HepG2 (cell line): ENCODE measurements at regions not wholly inside any gene's neighbourhood (a gene's known extent, or its start where the extent isn't known, plus 50 kb on each side); places are given as distances from the start of the nearest gene placed in this dataset.

Experiments used
- ARNTL ChIP-seq: sonication (generic); formaldehyde crosslinking; IDR thresholded peaks from 2 replicates; pipeline ENCODE4 v1.4.0; 2020; ENCODE audit warnings: mild to moderate bottlenecking, missing genetic modification reagents
- ATRX ChIP-seq: sonication (generic); formaldehyde crosslinking; IDR thresholded peaks from 2 replicates; pipeline ENCODE4 v1.4.0; 2020; ENCODE audit warnings: missing genetic modification reagents, borderline replicate concordance
- ELF3 ChIP-seq: IDR thresholded peaks from 2 replicates; pipeline ENCODE4 v1.6.1; 2016; ENCODE audit warnings: missing genetic modification reagents, missing compliant biosample characterization
- FOXP1 ChIP-seq, 2 experiments: fragments of 450-650 bp in 1 of 2; IDR thresholded peaks; 2 replicates each; pipeline ENCODE4 v1.6.1; 2017 to 2018; ENCODE audit warnings: antibody characterized with exemption in 1 of 2
- JUN ChIP-seq: sonication (generic); formaldehyde crosslinking; IDR thresholded peaks from 2 replicates; pipeline ENCODE4 v1.4.0; 2020; ENCODE audit warnings: mild to moderate bottlenecking, missing genetic modification reagents
- SIN3A ChIP-seq: IDR thresholded peaks from 2 replicates; pipeline ENCODE4 v1.6.1; 2011; ENCODE audit warnings: low read depth, mild to moderate bottlenecking, control low read depth, low read length, borderline replicate concordance
- SIX1 ChIP-seq: sonication (generic); formaldehyde crosslinking; IDR thresholded peaks from 2 replicates; pipeline ENCODE4 v1.4.0; 2020; ENCODE audit warnings: missing genetic modification reagents, borderline replicate concordance
- ZNF841 ChIP-seq: sonication (generic); formaldehyde crosslinking; IDR thresholded peaks from 2 replicates; pipeline ENCODE4 v1.8.1; 2023; ENCODE audit warnings: missing genetic modification reagents, borderline replicate concordance
- ZSCAN20 ChIP-seq: sonication (generic); formaldehyde crosslinking; IDR thresholded peaks from 2 replicates; pipeline ENCODE4 v1.4.0; 2020; ENCODE audit warnings: missing genetic modification reagents, mild to moderate bottlenecking, borderline replicate concordance
- TF ChIP-seq, protein P1 (sequence below), 2 experiments: fragments of 450-650 bp in 1 of 2; sonication (generic) in 1 of 2; formaldehyde crosslinking in 1 of 2; IDR thresholded peaks; 2 replicates each; pipeline versions ENCODE4 v1.6.1 to v1.8.0; 2016 to 2022; ENCODE audit warnings: antibody characterized with exemption in 1 of 2, mild to moderate bottlenecking in 1 of 2, missing genetic modification reagents in 1 of 2
- TF ChIP-seq, protein P2 (sequence below): IDR thresholded peaks from 2 replicates; pipeline ENCODE4 v1.6.1; 2016; ENCODE audit warnings: mild to moderate bottlenecking, missing biosample characterization, missing genetic modification reagents
- TF ChIP-seq, protein P3 (sequence below): sonication (generic); formaldehyde crosslinking; IDR thresholded peaks from 2 replicates; pipeline ENCODE4 v1.4.0; 2020; ENCODE audit warnings: missing genetic modification reagents
- TF ChIP-seq, protein P4 (sequence below): sonication (generic); formaldehyde crosslinking; conservative IDR thresholded peaks from 2 replicates; pipeline ENCODE4 v1.4.0; 2020; ENCODE audit warnings: missing genetic modification reagents
- TF ChIP-seq, protein P5 (sequence below): sonication (generic); formaldehyde crosslinking; IDR thresholded peaks from 2 replicates; pipeline ENCODE4 v1.8.0; 2022; ENCODE audit warnings: mild to moderate bottlenecking, missing genetic modification reagents, borderline replicate concordance

DNA sequence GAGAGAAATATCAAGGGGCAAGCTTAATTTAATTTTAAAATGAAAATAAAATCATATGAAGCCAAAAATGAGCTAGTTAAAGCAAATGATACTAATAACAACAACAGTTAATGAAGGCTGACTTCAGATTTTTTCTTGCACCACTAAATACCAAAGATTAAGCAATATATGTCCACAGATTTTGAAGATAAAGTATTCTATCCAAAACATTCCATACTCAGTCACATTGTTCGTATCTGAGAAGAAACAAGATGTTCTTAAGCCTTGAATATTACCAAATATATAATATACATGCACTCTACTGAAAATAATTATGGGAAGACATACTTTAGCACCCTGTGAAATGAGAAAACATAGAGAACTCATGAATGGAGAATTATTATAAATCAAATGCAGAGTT is 593.3 kb upstream of the SYT4 start (continued):
- TF ChIP-seq, protein P1, sequence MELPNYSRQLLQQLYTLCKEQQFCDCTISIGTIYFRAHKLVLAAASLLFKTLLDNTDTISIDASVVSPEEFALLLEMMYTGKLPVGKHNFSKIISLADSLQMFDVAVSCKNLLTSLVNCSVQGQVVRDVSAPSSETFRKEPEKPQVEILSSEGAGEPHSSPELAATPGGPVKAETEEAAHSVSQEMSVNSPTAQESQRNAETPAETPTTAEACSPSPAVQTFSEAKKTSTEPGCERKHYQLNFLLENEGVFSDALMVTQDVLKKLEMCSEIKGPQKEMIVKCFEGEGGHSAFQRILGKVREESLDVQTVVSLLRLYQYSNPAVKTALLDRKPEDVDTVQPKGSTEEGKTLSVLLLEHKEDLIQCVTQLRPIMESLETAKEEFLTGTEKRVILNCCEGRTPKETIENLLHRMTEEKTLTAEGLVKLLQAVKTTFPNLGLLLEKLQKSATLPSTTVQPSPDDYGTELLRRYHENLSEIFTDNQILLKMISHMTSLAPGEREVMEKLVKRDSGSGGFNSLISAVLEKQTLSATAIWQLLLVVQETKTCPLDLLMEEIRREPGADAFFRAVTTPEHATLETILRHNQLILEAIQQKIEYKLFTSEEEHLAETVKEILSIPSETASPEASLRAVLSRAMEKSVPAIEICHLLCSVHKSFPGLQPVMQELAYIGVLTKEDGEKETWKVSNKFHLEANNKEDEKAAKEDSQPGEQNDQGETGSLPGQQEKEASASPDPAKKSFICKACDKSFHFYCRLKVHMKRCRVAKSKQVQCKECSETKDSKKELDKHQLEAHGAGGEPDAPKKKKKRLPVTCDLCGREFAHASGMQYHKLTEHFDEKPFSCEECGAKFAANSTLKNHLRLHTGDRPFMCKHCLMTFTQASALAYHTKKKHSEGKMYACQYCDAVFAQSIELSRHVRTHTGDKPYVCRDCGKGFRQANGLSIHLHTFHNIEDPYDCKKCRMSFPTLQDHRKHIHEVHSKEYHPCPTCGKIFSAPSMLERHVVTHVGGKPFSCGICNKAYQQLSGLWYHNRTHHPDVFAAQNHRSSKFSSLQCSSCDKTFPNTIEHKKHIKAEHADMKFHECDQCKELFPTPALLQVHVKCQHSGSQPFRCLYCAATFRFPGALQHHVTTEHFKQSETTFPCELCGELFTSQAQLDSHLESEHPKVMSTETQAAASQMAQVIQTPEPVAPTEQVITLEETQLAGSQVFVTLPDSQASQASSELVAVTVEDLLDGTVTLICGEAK (IDR thresholded peaks at IDR 0.05) = no peak
- TF ChIP-seq, protein P1 (CRISPR knock-in tag; IDR thresholded peaks at IDR 0.05) = no peak
- TF ChIP-seq SIX1 (CRISPR knock-in tag) (no peak), SIN3A (no peak), ZNF841 (no peak), ZSCAN20 (CRISPR knock-in tag) (no peak), JUN (CRISPR knock-in tag) (no peak), ARNTL (CRISPR knock-in tag) (no peak), ATRX (CRISPR knock-in tag) (no peak), FOXP1 (IDR thresholded peaks at IDR 0.05) (no peak), FOXP1 (CRISPR knock-in tag; IDR thresholded peaks at IDR 0.05) (no peak), ELF3 (CRISPR knock-in tag) (no peak)
- TF ChIP-seq, protein P2, sequence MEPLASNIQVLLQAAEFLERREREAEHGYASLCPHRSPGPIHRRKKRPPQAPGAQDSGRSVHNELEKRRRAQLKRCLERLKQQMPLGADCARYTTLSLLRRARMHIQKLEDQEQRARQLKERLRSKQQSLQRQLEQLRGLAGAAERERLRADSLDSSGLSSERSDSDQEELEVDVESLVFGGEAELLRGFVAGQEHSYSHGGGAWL (CRISPR knock-in tag) = no peak
- TF ChIP-seq, protein P3, sequence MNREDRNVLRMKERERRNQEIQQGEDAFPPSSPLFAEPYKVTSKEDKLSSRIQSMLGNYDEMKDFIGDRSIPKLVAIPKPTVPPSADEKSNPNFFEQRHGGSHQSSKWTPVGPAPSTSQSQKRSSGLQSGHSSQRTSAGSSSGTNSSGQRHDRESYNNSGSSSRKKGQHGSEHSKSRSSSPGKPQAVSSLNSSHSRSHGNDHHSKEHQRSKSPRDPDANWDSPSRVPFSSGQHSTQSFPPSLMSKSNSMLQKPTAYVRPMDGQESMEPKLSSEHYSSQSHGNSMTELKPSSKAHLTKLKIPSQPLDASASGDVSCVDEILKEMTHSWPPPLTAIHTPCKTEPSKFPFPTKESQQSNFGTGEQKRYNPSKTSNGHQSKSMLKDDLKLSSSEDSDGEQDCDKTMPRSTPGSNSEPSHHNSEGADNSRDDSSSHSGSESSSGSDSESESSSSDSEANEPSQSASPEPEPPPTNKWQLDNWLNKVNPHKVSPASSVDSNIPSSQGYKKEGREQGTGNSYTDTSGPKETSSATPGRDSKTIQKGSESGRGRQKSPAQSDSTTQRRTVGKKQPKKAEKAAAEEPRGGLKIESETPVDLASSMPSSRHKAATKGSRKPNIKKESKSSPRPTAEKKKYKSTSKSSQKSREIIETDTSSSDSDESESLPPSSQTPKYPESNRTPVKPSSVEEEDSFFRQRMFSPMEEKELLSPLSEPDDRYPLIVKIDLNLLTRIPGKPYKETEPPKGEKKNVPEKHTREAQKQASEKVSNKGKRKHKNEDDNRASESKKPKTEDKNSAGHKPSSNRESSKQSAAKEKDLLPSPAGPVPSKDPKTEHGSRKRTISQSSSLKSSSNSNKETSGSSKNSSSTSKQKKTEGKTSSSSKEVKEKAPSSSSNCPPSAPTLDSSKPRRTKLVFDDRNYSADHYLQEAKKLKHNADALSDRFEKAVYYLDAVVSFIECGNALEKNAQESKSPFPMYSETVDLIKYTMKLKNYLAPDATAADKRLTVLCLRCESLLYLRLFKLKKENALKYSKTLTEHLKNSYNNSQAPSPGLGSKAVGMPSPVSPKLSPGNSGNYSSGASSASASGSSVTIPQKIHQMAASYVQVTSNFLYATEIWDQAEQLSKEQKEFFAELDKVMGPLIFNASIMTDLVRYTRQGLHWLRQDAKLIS (CRISPR knock-in tag) = no peak
- TF ChIP-seq, protein P4, sequence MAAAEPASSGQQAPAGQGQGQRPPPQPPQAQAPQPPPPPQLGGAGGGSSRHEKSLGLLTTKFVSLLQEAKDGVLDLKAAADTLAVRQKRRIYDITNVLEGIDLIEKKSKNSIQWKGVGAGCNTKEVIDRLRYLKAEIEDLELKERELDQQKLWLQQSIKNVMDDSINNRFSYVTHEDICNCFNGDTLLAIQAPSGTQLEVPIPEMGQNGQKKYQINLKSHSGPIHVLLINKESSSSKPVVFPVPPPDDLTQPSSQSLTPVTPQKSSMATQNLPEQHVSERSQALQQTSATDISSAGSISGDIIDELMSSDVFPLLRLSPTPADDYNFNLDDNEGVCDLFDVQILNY = no peak
- TF ChIP-seq, protein P5, sequence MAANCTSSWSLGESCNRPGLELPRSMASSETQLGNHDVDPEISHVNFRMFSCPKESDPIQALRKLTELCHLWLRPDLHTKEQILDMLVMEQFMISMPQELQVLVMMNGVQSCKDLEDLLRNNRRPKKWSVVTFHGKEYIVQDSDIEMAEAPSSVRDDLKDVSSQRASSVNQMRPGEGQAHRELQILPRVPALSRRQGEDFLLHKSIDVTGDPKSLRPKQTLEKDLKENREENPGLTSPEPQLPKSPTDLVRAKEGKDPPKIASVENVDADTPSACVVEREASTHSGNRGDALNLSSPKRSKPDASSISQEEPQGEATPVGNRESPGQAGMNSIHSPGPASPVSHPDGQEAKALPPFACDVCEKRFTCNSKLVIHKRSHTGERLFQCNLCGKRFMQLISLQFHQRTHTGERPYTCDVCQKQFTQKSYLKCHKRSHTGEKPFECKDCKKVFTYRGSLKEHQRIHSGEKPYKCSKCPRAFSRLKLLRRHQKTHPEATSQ (CRISPR knock-in tag) = no peak
